GM18907 (cell line): ENCODE measurements at regions not wholly inside any gene's neighbourhood (a gene's known extent, or its start where the extent isn't known, plus 50 kb on each side); places are given as distances from the start of the nearest gene placed in this dataset.

Source experiments
- ATAC-seq: cut with Tn5 transposase; IDR thresholded peaks from one replicate; pipeline ENCODE4 v1.9.1; 2021; ENCODE audit warnings: mild to moderate bottlenecking, moderate library complexity; ENCODE audit not compliant: unreplicated experiment

DNA sequence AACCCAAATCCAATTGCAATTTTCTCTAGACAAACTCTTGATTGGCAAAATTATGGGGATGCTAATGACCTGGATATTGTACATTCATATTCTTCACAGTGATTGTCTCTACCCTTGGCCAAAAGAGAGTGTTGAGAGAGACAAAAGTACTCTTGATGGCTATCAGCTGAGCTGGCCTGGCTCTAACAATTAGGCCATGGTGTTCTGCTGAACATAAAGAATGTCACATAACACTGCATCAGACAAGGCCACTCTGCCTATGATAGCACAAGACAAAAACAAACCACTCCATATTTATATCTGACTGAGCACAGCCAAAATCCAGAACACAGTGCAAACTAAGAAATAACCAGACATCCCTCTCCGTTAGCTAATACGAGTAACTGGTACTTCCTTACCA is 101.7 kb downstream of the ADAMTS1 start:
- no peak for ATAC-seq

DNA sequence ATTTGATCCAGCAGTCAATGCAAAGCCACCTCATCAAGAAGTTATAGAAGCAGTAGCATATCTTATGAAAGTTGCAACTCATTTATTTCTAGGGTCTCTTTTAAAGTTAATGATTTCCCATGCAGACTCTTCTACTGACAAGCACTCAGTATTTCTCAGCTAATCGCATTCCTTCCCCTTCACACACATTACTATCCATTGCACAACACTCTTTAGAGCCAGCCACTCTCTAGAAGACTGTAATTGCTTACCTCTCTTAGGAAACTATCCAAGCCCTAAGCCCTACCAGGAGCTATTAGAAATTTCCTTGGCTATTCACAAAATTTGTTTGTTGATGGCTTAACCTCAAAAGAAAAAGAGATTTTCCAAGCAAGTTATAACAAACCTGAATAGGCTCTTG is 106.0 kb downstream of the ADAMTS1 start:
- no peak for ATAC-seq

DNA sequence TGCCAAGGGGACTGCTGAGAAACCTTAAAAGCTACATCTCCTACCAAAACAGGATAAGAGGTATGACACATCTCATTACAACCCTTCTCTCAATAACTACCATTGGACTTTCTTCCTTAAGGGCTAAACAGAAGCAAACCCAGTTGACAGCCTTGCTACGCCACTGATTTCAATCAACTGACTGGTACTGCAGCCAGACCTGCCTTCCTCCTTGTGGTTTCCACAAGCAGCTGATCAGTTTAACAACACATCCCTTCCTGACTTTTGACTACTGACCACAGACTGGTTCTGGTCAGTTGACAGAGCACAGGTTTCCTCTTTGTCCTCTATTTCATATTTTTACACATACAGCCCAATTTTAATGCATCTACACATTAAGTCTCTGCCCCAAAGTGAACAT is 108.8 kb downstream of the ADAMTS1 start:
- ATAC-seq: no peak

DNA sequence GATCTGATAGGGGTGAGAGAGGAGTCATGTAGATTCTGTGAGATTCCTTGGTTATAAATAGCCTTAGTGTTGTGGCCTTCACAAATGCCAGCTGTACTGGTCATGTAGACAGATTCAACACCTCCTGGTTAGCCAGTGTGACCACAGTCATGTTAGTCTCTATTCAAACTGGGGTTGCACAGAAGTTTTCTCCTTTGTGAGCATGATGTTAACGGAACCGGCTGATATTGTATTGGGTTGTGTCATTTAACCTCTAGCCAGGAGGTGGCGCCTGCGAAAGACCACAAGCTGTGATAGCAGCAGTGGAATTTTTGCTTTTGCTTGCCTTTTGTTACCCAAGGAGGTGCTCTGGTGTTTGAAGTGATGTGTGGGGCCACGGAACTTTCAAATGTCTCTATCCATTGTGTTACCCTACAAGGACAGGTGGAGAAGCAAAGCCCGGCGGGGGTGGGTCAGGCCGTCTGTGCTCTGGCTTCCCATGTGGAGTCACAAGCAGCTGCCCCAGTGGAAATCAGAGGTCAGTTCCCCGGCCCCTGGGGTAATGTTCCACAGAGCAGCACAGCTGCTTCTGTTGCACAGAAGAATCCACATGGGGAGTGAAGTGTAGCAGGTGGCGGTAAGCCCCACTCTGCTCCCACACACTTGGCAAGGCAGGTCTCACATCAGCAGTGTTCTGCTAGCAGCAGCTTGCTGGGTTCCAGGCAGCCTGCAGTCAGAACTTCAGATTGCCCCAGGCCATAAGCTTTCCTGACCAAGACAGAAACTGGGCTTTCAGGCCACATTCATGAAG is 112.6 kb downstream of the ADAMTS1 start:
- ATAC-seq: no peak

DNA sequence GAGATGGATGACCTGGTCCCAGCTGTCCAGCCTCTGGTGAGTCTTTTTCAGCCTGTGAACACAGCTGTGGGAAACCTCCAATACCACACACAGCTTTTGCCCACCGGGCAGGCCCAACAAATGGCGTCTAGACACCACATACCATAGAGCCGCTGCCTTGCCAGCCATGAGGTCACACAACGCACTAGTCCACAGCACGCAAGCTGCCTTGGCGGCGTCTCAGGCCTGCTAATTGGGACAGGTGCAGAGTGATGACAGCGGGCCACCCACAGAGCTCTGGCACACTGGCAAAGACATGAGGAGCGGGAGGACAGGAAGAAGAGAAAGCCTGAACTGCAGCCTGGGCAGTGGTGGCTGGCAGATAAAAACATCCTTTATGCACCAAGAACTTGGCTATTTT is 125.5 kb downstream of the ADAMTS1 start:
- ATAC-seq: no peak

DNA sequence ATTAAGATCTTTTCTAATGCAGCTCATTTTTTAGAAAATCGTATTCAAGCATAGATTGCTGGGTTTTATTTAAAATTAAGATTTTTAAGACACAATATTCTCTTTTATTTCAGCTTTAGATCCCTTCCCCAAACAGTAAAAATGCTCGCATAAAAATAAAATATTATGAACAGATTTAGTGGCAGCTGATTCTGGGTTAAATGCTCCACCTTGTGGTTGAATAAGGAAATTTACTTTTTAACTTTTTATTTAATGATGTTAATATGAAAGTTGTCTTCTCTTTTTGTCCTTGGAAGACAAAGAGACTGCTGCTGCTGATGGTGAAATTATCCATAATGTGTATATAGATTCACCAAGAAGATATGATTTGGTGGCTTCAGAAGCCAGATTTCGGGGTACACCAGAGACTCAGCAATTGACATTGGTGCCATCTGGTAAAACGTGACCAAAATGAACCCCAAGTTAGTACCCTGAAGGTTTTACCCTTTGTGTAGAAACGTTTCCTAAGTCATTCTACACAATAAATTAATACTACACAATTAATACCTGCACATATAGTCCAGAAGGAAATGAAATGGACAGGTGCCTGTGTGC is 128.0 kb downstream of the ADAMTS1 start:
- no peak for ATAC-seq

DNA sequence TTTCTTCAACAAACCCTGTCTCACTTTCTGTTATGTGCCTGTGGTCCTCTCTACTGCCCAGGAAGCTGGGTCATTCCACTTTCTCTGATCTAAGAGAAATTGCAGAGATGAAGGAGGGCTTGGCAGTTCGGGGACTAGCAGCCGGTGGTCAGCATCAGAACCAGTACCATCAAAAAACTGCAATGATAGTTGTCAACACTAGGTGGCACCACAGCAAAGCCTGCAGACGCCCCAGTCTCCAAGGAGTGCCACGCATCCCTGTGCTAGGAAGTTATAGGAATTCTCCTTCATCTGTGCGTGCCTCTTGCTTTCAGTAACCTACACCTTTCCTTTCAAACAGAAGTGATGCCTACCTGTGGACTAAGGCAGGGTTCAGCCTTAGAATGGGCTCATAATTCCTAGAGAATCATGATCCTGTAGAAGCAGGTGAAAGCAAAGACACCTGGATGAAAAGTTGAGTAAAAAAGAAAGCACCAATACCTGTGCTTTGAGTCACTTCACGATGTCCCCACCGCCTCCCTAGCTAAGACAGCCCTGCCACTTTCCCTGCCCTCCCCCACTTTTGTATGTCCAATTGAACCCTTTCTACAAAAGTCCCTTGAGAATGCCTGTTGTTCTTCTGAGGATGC is 129.2 kb downstream of the ADAMTS1 start:
- ATAC-seq: peak; percentile 55

DNA sequence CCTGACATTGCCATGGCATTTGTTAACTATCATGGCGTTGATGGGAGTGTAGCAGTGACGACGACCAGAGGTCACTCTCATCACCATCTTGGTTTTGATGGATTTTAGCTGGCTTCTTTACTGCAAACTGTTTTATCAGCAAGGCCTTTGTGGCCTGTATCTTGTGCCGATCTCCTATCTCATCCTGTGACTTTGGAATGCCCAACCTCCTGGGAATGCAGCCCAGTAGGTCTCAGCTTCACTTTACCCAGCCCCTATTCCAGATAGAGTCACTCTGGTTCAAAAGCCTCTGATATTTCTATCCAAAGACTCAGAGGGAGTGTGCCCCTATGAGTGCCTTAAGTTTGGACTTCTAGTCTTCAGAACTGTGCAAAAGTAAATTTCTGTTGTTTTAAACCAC is 130.1 kb downstream of the ADAMTS1 start:
- ATAC-seq: no peak

DNA sequence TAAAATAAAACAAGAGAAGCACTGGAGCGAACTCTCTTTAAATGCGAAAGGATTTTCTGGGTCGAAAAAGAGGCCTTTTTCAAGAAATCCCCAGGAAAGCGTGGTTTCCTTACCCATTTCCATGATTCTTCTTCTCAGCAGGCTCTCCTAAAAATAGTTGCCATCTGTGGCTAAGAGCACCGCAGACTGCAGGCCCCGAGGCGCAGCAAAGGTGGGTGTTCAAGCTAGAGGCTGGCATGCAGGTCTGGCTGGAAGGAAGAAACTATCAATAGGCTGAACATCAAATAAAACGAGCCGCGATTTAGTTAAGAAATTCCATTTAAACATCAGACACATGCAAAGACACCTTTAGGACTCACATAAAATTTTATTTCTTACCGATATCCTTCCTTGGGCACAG is 135.1 kb downstream of the ADAMTS1 start:
- ATAC-seq: no peak

DNA sequence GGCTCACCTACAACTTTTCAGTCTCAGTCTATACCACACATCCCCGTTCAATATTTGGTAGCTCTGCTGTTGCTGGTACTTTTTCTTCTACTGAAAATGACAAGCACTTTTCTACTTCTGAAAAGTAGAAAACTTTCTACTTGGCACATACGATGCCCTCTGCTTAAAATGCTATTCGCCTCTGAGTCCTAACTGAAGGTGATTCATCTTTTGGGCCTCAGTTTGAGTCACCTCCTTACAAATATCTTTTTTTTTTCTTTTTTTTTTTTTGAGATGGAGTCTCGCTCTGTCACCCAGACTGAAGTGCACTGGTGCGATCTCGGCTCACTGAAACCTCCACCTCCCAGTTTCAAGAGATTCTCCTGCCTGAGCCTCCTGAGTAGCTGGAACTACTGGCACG is 136.0 kb upstream of the CYYR1 start:
- ATAC-seq: no peak

DNA sequence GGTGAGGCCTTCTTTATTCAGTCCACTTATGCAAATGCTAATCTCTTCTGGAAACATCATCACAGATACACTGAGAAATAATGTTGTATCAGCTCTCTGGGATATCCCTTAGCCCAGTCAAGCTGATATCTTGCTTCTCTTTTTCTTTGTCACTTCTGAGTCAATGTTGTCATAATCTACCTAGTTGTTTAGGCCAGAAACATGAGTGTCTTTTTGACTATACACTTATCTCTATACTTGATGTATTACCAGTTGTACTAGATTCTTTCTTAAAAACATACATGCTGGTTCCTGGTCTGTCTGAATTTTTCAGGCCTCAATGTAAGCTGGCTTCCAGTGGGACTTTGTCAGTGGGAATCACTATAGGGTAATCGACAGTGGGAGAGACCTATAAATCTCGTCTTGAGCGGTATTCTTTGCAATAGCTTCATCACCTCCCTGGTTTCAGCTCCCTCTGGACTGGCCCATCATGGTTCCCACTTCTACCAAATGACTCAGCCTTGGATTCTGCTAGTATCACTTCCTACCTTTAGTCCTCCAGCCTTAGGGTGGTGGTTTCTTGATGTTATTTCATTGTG is 135.2 kb upstream of the CYYR1 start:
- no peak for ATAC-seq

DNA sequence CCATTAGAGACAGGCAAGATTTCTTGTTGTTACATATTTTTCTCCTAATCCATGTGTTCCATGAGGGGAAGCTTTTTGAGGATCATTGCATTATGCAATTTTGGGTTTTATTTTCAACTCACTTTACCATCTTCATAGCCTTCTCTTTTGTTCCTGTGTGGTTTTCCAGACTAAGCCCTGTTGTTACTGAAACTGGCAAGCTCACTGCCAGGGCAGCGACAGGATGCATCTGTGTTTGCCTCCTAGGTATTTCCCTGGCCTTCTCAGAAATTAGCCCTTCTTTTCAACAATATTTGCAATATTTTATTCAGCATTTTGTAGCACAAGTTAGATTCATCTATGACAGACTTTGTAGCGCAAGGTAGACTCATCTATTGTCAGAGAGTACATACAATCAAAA is 134.2 kb upstream of the CYYR1 start:
- no peak for ATAC-seq

DNA sequence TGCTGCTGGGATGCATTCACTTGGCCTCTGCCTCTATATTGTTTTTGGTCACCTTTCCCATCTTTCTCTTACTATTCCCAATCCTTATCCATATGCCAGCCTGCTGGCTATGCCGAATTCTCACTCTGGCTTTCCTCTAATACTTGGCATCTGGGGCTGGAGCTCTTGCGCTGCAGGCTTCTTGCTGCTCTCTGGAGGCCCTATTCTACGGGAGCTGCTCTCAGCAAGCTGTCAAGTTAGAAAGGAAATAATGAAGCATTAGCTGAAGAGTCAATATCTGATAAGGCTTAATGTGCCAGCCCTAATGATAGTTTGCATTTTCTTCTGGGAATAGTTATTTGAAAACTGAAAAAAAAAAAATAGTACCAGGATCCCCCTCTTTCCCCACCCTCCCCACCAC is 125.3 kb upstream of the CYYR1 start:
- no peak for ATAC-seq

DNA sequence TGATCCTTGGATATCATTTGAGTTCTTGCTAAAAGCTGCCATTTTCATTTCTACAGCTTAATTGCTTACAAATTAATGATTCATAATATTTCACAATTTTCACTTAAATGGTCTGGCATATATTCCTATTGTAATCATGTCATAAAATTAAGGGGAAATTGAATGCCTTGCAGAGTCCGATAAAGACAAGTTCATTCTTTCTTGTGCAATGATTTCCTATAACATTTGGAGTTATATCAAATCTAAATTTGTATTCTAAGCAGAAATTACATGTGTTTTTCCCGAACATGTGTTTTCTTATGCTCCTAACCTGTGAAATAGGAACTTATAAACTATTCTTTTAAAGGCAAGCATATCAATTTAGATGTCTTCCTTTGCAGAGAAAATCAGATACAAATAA is 118.3 kb upstream of the CYYR1 start:
- ATAC-seq: no peak

DNA sequence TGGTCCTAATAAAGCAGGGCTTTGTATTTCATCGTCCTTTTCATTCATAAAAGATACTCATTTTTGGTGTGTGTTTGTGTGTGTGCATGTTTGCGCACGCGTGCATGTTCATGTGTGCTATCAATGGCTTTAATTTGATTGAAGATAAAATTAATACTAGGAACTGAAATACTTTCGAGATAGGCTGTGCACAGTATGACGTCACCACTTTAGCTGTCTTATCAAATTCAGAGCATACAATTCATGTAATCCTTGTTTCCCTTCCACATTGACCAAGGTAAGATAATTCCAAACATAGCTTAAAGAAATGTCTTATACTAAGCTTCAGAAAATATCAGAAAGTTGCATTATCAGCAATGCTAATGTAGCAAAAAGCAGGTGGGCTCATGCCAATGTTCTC is 113.6 kb upstream of the CYYR1 start:
- no peak for ATAC-seq

DNA sequence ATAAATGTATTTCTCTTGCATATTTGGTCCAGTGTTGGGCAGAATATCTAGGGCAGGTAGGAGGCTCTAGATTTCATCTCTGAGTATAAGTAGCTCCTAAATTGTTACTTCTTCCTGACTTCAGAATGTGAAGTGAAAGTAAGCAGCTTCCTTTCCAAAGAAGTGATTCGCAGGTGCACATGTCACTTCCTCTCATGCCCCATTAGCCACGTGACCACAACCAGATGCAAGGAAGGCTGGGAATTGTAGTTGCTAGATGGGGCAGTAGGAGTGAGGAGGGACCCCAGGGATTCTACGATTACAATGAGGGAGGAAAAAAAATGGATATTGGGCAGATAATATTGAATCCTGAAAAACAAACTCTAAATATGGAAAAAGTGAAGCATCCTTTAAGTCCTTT is 113.2 kb upstream of the CYYR1 start:
- ATAC-seq: no peak

DNA sequence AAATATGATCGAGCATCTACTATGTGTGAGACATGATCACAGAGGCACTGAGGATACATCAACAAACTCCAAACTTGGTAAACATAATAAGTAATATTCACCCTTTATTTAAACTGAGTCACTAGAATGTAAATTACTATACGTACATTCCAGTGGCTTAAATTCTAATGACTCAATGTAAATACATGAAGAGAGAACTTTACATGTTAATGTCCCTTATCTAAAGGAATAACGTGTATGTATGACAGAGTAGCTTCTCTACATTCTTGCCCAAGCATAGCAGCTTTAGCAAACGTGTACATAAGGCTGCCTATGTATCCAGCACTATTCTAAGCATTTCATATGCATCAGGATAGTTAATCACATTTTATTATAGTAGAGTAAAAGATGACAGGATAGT is 111.8 kb upstream of the CYYR1 start:
- ATAC-seq: no peak

DNA sequence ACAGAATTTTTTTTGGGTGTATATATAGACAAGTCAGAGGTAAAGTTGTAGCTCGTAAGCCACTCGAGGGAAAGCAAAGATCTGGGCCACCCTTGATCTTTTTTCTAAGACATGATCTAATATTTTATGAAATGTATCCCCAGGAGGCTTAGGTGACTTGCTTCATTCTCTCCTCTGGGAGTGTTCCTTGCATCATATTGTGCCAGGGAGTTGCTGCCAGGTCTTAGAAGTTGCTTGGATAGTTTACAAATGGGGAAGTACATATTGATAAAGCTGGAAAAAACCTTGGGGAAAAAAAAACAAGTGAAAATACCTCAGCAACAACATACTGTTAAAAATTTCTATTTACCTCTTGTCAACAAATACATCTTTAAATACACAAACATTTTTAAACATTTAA is 110.9 kb upstream of the CYYR1 start:
- no peak for ATAC-seq

DNA sequence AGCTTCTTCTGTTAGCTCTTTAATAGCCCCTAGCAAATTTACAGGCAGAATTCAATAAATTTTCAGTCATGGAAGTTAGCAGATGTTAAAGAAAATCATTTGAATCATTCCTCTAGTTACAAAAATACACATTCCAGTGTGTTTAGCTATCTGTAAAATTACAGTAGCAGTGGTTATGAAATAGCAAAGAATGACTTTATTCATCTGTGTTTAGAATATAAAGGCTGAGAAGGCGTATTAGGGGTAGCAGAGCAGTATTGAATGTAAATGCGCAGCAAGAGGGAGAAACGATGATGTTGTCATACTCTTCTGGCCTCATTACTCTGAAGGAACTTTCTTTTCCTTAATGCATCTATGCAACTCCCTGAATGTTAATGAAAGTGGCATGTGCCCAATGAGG is 106.2 kb upstream of the CYYR1 start:
- ATAC-seq: no peak

DNA sequence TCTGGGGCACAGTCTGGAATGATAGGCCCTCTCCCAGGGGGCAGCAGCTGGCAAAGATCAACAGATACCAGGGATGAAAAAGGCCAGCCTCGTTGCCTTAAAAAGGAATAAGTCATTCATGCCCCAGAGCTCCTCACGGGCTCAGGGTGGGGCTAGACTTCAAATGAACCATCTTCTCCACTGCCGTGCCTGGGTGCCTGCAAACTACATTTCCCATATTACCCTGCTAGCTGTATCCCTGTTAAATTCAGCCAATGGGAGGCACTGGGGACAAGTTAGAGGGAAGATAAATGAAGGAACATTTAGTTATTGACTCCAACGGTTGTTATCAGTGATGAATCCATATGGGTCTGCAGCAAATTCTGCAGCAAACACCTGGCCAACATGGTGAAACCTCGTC is 101.2 kb upstream of the CYYR1 start:
- no peak for ATAC-seq

DNA sequence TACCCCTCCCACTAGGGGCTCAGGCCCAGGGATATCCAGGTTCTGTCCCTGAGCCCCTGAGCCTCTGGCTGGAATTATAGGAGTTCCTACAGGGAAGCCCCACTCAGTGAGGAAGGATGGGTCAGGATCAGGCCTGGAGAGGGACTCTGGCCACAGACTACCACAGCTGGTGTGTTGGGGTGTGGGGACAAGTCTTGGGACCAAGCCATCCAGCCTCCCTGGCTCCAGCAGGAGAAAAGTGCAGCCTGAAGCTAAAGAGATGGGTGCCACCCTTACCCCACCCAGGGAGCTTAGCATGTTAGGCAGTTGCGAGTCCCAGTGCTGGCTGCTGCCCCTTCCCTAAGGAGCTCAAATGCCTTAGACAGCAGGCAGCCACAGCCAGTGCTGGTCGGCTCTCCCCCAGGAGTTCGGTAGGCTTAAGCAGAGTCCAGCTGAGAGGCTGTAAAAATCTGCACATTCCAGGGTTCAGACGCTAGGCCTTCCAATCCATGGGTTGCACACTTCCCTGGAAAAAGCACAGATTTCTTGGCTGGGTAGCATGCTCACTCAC is 96.2 kb upstream of the CYYR1 start:
- ATAC-seq: no peak

DNA sequence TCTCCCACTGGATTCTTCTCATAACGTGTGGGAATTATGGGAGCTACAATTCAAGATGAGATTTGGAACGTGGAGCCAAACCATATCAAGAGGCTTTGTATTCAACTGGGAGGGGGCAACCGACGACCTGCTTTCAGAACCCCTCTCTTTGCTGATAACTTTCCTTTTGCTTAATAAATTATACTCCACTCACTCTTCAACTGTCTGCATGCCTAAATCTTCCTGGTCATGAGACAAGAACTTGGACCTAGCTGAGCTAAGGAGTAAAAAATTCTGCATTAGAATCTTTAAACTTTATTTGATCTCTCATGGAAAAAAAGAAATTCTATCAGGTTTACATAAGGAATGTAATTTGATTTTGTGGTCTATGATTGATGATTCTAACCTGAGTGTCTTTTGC is 86.7 kb upstream of the CYYR1 start:
- ATAC-seq: no peak
